ENCODE measurements at regions not wholly inside any gene's neighbourhood (a gene's known extent, or its start where the extent isn't known, plus 50 kb on each side); places are given as distances from the start of the nearest gene placed in this dataset.

DNA sequence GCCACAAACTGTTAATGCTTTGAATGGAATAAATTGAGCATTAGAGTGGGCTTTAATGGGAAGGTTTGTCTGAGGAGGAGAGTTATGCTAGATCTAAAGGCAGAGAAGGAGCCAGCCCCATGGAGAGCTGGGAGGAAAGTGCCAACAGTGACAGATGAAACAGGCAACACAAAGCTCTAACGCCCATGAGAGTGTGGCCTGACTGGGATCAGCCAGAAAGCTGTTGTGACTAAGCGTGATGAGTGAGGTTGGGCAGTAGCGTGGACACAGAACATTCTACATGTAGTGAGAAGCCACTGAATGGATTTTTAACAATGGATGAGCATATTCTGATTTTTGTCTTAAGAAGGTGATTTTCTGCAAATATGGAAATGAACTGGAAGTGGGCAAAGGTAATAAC is 185.3 kb upstream of the SIX2 start:
- no peak overlapping the region for H3K27ac ChIP-seq
- TF ChIP-seq, protein P1, sequence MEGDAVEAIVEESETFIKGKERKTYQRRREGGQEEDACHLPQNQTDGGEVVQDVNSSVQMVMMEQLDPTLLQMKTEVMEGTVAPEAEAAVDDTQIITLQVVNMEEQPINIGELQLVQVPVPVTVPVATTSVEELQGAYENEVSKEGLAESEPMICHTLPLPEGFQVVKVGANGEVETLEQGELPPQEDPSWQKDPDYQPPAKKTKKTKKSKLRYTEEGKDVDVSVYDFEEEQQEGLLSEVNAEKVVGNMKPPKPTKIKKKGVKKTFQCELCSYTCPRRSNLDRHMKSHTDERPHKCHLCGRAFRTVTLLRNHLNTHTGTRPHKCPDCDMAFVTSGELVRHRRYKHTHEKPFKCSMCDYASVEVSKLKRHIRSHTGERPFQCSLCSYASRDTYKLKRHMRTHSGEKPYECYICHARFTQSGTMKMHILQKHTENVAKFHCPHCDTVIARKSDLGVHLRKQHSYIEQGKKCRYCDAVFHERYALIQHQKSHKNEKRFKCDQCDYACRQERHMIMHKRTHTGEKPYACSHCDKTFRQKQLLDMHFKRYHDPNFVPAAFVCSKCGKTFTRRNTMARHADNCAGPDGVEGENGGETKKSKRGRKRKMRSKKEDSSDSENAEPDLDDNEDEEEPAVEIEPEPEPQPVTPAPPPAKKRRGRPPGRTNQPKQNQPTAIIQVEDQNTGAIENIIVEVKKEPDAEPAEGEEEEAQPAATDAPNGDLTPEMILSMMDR (conservative IDR thresholded peaks at IDR 0.05): no peak

DNA sequence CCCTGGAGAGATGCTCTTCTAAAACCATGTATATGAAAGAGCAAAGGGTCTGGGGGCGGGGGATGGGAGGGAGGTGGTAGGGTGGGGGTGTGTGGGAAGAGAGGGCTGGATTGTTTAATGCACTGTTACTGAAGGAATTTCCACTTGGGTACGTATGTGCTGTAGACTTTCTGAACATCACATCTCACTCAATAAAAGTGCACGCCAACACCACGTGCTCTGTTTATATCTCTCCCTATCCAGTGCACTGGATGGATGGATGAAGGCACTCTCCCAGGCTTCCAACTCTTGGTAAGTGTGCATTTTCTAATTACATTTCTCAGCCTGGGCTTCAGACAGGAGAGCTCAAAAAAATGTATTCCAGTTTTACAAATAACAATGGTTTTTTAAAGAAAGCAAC is 184.3 kb upstream of the SIX2 start:
- TF ChIP-seq, protein P1 (conservative IDR thresholded peaks at IDR 0.05): no peak
- H3K27ac ChIP-seq: no peak overlapping the region

DNA sequence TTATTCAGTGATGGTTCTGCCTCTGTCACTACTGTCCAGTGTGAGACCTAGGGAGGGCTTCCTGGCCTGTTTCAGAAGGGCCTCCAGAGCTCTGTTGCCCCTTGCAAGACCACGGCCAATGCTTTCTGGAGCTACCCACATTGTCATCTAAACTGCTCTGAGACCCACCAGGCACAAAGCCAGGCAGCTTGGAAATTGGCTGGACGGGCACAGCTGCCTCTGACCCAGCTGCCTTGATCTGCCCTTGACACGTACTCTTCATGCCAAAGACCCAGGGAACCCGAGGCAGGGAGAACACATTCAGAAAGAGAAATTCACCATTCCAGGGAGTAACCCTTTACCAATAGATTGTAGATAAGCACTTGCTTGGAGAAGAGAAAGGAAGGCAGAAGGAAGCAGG is 183.7 kb upstream of the SIX2 start:
- TF ChIP-seq, protein P1 (conservative IDR thresholded peaks at IDR 0.05): no peak
- H3K27ac ChIP-seq: no peak overlapping the region

DNA sequence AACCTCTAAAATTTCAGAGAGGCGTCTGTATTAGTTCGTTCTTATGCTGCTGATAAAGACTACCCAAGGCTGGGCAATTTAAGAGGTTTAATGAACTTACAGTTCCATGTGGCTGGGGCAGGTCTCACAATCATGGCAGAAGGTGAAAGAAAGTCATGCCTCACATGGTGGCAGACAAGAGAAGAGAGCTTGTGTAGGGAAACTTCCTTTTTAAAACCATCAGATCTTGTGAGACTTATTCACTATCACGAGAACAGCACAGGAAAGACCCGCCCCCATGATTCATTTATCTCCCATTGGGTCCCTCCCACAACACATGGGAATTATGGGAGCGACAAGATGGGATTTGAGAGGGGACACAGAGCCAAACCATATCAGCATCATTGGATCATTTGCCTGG is 183.2 kb upstream of the SIX2 start:
- no peak overlapping the region for H3K27ac ChIP-seq
- TF ChIP-seq, protein P1 (conservative IDR thresholded peaks at IDR 0.05): no peak

DNA sequence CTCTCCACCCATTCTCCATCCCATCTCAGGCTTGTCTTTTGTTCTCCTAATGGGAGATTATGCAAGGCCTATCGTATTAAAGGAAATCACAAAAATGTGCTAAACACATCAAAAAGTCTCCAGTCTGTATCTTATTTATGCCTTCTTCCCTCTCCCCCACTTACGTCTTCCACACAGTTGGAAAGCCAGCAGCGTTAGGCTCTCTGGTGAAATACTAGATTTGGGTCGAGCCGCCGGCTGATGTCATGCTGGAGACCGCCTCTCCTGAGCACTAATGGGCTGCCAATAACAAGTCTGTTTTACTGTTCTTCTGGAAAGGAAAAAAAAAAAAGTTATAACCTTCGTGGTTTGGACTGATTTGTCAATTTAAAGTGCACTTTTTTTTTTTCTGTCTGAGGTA is 182.7 kb upstream of the SIX2 start:
- TF ChIP-seq, protein P1 (conservative IDR thresholded peaks at IDR 0.05): no peak

DNA sequence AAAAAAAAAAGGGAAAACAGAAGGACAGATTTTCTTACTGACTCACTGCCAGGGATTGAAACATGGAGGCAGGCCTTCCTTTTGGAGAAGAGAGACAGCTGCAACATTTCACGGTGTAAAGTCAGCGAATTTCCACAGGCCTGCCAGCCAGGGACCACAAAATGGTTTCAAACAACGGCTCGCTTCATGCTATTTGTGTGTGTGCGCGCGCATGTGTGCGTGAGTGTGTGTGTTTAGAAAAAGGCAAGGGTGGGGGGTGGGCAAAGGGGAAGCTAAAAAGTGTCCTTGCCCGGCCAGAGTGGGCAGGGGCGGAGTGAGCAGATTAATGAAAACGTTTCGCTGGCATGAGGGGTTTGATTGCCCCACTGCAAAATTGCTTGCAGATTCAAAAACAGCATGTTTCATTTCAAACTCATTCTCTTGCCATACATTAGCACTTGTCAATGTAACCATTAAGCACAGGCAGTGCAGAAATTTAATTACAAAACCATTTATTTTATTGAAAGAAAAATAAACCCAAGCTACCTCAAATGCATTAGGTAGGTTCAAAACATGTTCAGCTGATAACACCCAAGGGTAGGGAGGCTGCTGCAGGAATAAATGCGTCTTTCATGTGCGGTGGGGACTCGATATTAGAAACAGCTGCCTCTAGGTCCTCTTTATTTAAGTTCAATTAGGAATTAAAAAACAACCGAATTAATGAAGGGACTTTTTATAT is 182.1 kb upstream of the SIX2 start:
- H3K27ac ChIP-seq: no peak overlapping the region
- TF ChIP-seq, protein P1 (conservative IDR thresholded peaks at IDR 0.05): no peak

More for the DNA sequence above, 182.7 kb upstream of the SIX2 start:
- no peak overlapping the region for H3K27ac ChIP-seq

DNA sequence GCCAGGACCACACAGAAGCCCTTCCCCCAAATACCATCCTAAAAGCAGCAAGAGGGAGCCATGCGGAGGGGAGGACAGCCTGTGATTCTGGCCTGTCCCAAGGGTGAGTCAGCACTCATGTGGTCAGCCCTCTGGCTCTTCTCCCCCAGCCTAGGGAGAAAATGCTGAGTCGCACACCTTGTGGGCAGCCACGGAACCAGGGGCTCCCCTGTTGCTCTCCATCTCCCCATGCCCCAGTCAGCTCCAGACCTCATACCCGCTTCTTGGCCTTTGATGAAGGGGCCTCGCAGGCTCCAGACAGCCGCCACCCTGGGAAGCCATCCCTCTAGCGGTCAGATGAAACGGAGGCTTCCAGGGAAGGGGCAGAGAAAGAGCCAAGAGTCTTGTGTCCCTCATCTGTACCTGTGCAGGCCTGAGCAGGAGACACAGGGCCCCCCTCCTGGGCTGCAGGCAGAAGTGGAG is 181.3 kb upstream of the SIX2 start:
- TF ChIP-seq, protein P1 (conservative IDR thresholded peaks at IDR 0.05): no peak
- H3K27ac ChIP-seq: no peak overlapping the region

Measured in VCaP (cell line).